ENCODE measurements at regions not wholly inside any gene's neighbourhood (a gene's known extent, or its start where the extent isn't known, plus 50 kb on each side); places are given as distances from the start of the nearest gene placed in this dataset.

DNA sequence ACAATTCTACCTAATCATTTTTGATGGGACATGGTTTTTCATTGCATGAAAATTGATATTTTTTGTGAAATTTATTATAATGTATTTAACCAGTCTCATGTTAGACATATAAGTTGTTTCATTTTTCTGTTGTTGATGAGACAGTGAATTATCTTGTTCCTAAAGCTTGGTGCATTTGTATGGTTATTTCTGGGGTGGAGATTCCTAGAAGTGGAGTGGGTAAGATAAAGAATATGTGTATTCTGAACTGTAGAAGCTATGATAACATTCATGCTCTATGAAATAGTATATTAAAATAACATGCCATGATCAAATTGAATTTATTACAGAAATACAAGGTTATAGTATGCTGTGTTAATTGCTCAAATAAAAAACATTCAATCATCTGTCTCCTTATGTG lies 69.2 kb downstream of the BOLA3 start:
- DNase-seq (ENCODE audit: extremely low spot score) = no peak
- TF ChIP-seq BHLHE40 (IDR thresholded peaks at IDR 0.05; ENCODE audit: borderline replicate concordance) (no peak), LEF1 (IDR thresholded peaks at IDR 0.05; ENCODE audit: borderline replicate concordance) (no peak), ZNF384 (IDR thresholded peaks at IDR 0.05) (no peak), HDGF (IDR thresholded peaks at IDR 0.05; ENCODE audit: borderline replicate concordance) (no peak), ELF4 (IDR thresholded peaks at IDR 0.05) (no peak), SUZ12 (IDR thresholded peaks at IDR 0.05) (no peak), SP1 (IDR thresholded peaks at IDR 0.05) (no peak), FOXM1 (IDR thresholded peaks at IDR 0.05; ENCODE audit: borderline replicate concordance) (no peak), NFRKB (IDR thresholded peaks at IDR 0.05) (no peak), TARDBP (IDR thresholded peaks at IDR 0.05) (no peak), FOXK2 (IDR thresholded peaks at IDR 0.05) (no peak), CTBP1 (IDR thresholded peaks at IDR 0.05; ENCODE audit: borderline replicate concordance) (no peak), FOXA1 (IDR thresholded peaks at IDR 0.05) (no peak), L3MBTL2 (conservative IDR thresholded peaks at IDR 0.05) (no peak), ARNT (IDR thresholded peaks at IDR 0.05) (no peak)
- TF ChIP-seq, protein P1, sequence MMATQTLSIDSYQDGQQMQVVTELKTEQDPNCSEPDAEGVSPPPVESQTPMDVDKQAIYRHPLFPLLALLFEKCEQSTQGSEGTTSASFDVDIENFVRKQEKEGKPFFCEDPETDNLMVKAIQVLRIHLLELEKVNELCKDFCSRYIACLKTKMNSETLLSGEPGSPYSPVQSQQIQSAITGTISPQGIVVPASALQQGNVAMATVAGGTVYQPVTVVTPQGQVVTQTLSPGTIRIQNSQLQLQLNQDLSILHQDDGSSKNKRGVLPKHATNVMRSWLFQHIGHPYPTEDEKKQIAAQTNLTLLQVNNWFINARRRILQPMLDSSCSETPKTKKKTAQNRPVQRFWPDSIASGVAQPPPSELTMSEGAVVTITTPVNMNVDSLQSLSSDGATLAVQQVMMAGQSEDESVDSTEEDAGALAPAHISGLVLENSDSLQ (IDR thresholded peaks at IDR 0.05) = no peak
- ChIA-PET POLR2A (no interaction called here), CTCF (no interaction called here)

GRCh38 chr2:74079522-74080341 lies 68.0 kb downstream of the BOLA3 start:
- CTCF ChIA-PET = interaction anchor here (0.7 kb wide), 1 partner anchor 728 kb away, joined by 3 read pairs; no protein-coding TSS in a partner anchor

DNA sequence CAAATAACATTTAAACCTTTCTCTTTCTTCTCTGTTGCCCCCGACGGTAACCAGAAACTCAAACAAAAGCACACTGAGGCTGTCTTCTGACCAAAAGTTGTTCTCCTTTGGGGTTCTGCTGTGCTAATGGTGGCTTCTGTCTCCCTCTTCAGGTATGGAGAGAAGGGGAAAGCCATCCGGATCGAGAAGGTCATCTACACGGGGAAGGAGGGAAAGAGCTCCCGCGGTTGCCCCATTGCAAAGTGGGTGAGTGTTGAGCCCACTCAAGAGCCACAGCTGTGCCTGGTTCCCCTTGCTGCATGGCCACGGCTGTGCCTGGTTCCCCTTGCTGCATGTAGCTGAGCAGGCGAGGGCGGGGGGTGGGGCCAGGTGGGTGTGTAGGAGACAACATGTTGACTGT lies 67.4 kb downstream of the BOLA3 start:
- no peak for TF ChIP-seq BHLHE40 (IDR thresholded peaks at IDR 0.05; ENCODE audit: borderline replicate concordance)
- TF ChIP-seq HDGF (IDR thresholded peaks at IDR 0.05; ENCODE audit: borderline replicate concordance) = no peak
- no peak for TF ChIP-seq L3MBTL2 (conservative IDR thresholded peaks at IDR 0.05)
- no peak for TF ChIP-seq FOXA1 (IDR thresholded peaks at IDR 0.05)
- no peak for TF ChIP-seq SP1 (IDR thresholded peaks at IDR 0.05)
- no peak for TF ChIP-seq FOXM1 (IDR thresholded peaks at IDR 0.05; ENCODE audit: borderline replicate concordance)
- no peak for TF ChIP-seq ELF4 (IDR thresholded peaks at IDR 0.05)
- TF ChIP-seq NFRKB (IDR thresholded peaks at IDR 0.05) = no peak
- TF ChIP-seq CTBP1 (IDR thresholded peaks at IDR 0.05; ENCODE audit: borderline replicate concordance) = no peak
- TF ChIP-seq SUZ12 (IDR thresholded peaks at IDR 0.05) = no peak
- TF ChIP-seq, protein P1 (IDR thresholded peaks at IDR 0.05) = no peak
- TF ChIP-seq LEF1 (IDR thresholded peaks at IDR 0.05; ENCODE audit: borderline replicate concordance) = no peak
- no peak for TF ChIP-seq FOXK2 (IDR thresholded peaks at IDR 0.05)
- no peak for TF ChIP-seq ZNF384 (IDR thresholded peaks at IDR 0.05)
- TF ChIP-seq TARDBP (IDR thresholded peaks at IDR 0.05) = no peak
- no peak for TF ChIP-seq ARNT (IDR thresholded peaks at IDR 0.05)
- POLR2A ChIA-PET = no interaction called here
- CTCF ChIA-PET = interaction anchor here (0.7 kb wide), 1 partner anchor 729 kb away, joined by 3 read pairs; no protein-coding TSS in a partner anchor
- no peak for DNase-seq (ENCODE audit: extremely low spot score)

More at GRCh38 chr2:74079522-74080341, 68.0 kb downstream of the BOLA3 start:
- DNase-seq (ENCODE audit: extremely low spot score) = no peak
- TF ChIP-seq, protein P1 (IDR thresholded peaks at IDR 0.05) = no peak
- TF ChIP-seq LEF1 (IDR thresholded peaks at IDR 0.05; ENCODE audit: borderline replicate concordance) (no peak), ZNF384 (IDR thresholded peaks at IDR 0.05) (no peak), FOXA1 (IDR thresholded peaks at IDR 0.05) (no peak), HDGF (IDR thresholded peaks at IDR 0.05; ENCODE audit: borderline replicate concordance) (no peak), TARDBP (IDR thresholded peaks at IDR 0.05) (no peak), ELF4 (IDR thresholded peaks at IDR 0.05) (no peak), FOXK2 (IDR thresholded peaks at IDR 0.05) (no peak), SUZ12 (IDR thresholded peaks at IDR 0.05) (no peak), SP1 (IDR thresholded peaks at IDR 0.05) (no peak), L3MBTL2 (conservative IDR thresholded peaks at IDR 0.05) (no peak), ARNT (IDR thresholded peaks at IDR 0.05) (no peak), CTBP1 (IDR thresholded peaks at IDR 0.05; ENCODE audit: borderline replicate concordance) (no peak), NFRKB (IDR thresholded peaks at IDR 0.05) (no peak), BHLHE40 (IDR thresholded peaks at IDR 0.05; ENCODE audit: borderline replicate concordance) (no peak)
- POLR2A ChIA-PET = no interaction called here

DNA sequence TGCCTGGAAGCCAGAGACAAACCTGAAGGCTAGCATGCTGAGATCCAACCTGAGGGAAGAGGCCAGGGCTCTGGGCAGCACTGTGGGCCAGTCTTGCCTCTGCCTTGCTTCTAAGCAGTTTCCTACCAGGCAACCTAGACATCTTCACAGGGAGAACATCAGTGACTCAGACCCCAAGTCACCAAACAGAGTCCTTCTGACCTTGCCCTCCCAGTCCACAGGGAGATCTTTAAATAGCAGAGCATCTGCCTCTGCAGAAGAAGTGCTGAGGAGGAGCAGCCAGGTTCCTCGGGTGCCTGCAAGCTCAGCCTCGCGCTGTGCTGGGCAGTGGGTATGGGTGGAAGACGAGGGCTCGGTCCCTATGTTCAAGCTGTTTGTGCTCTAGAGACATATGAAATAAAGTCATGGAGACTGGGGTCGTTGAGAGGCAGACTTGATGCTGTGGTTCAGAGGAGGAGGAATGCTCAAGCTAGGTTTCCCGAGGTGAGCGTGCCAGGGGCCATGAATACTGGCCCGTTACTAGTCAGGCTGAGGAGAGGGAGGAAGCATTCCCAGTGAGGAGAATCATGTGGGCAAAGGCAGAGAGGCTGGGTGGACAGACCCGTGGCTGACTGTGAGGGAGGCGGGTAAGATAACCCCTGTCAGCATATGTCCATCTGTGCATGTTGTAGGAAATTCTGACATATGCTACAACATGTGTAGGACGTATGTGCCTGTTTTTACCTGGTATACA lies 66.5 kb downstream of the BOLA3 start:
- no peak for DNase-seq (ENCODE audit: extremely low spot score)
- CTCF ChIA-PET = no interaction called here
- POLR2A ChIA-PET = no interaction called here
- TF ChIP-seq HDGF (IDR thresholded peaks at IDR 0.05; ENCODE audit: borderline replicate concordance) (no peak), L3MBTL2 (conservative IDR thresholded peaks at IDR 0.05) (no peak), CTBP1 (IDR thresholded peaks at IDR 0.05; ENCODE audit: borderline replicate concordance) (no peak), BHLHE40 (IDR thresholded peaks at IDR 0.05; ENCODE audit: borderline replicate concordance) (no peak), ZNF384 (IDR thresholded peaks at IDR 0.05) (no peak), LEF1 (IDR thresholded peaks at IDR 0.05; ENCODE audit: borderline replicate concordance) (no peak), ELF4 (IDR thresholded peaks at IDR 0.05) (no peak), TARDBP (IDR thresholded peaks at IDR 0.05) (no peak)

- TF ChIP-seq FOXA1 (IDR thresholded peaks at IDR 0.05) (no peak), L3MBTL2 (conservative IDR thresholded peaks at IDR 0.05) (no peak), LEF1 (IDR thresholded peaks at IDR 0.05; ENCODE audit: borderline replicate concordance) (no peak), NFRKB (IDR thresholded peaks at IDR 0.05) (no peak), HDGF (IDR thresholded peaks at IDR 0.05; ENCODE audit: borderline replicate concordance) (no peak), TARDBP (IDR thresholded peaks at IDR 0.05) (no peak), ZNF384 (IDR thresholded peaks at IDR 0.05) (no peak), ARNT (IDR thresholded peaks at IDR 0.05) (no peak), CTBP1 (IDR thresholded peaks at IDR 0.05; ENCODE audit: borderline replicate concordance) (no peak), FOXM1 (IDR thresholded peaks at IDR 0.05; ENCODE audit: borderline replicate concordance) (no peak), BHLHE40 (IDR thresholded peaks at IDR 0.05; ENCODE audit: borderline replicate concordance) (no peak), SUZ12 (IDR thresholded peaks at IDR 0.05) (no peak)
- TF ChIP-seq, protein P1 (IDR thresholded peaks at IDR 0.05) = no peak
- ChIA-PET POLR2A (no interaction called here), CTCF (no interaction called here)
- DNase-seq (ENCODE audit: extremely low spot score) = no peak
Measured at GRCh38 chr2:74081763-74082110, 66.0 kb downstream of the BOLA3 start.

All from HEK293T (cell line).